BJ (cell line): ENCODE measurements at regions not wholly inside any gene's neighbourhood (a gene's known extent, or its start where the extent isn't known, plus 50 kb on each side); places are given as distances from the start of the nearest gene placed in this dataset.

Experiments
- CTCF ChIA-PET: fragments of 350-600 bp; formaldehyde crosslinking; extraction: SDS; loops from one replicate; lab custom pipeline; 2021; ENCODE audit warnings: antibody characterized with exemption, inconsistent platforms; lab: Yijun Ruan, JAX
- POLR2A ChIA-PET: fragments of 300-600 bp; sonication (Branson Sonifier 250); formaldehyde crosslinking; extraction: SDS; loops from one replicate; lab custom pipeline; 2021; ENCODE audit warnings: antibody characterized with exemption; lab: Charles Lee
- DNase-seq: peaks from one replicate; pipeline ENCODE4 v3.0.0-alpha.2; 2011; ENCODE audit warnings: low read depth
- H3K27me3 ChIP-seq: 2 replicates; pipeline ENCODE4 v1.6.0; 2011; ENCODE audit warnings: low read length; ENCODE audit not compliant: control insufficient read depth, insufficient read depth
- H3K36me3 ChIP-seq: 2 replicates; pipeline ENCODE4 v1.5.1; 2011; ENCODE audit warnings: low read length; ENCODE audit not compliant: control insufficient read depth, insufficient read depth
- H3K4me3 ChIP-seq: 2 replicates; pipeline ENCODE4 v1.5.1; 2011; ENCODE audit warnings: low read depth, mild to moderate bottlenecking, control low read depth, low read length
- CTCF ChIP-seq: IDR thresholded peaks from 2 replicates; pipeline ENCODE4 v1.5.1; 2011; ENCODE audit warnings: low read depth, mild to moderate bottlenecking, control low read depth, inconsistent platforms, low read length, moderate library complexity; ENCODE audit not compliant: insufficient read depth

GRCh38 chr1:195714248-195714647 lies 894.0 kb downstream of the KCNT2 start:
- CTCF ChIA-PET = no interaction called here
- POLR2A ChIA-PET = interaction anchor here (1.1 kb wide), 1 partner anchor 805 kb away, joined by 3 read pairs; no protein-coding TSS in a partner anchor
- H3K36me3 ChIP-seq = no peaks in the 10 kb centered on the region
- peak; percentile 34 for DNase-seq
- no peak for TF ChIP-seq CTCF
- no peaks in the 10 kb centered on the region for H3K27me3 ChIP-seq
- H3K4me3 ChIP-seq = no peak overlapping the region

- Histone ChIP-seq H3K4me3 (no peak overlapping the region), H3K27me3 (no peaks in the 10 kb centered on the region), H3K36me3 (no peaks in the 10 kb centered on the region)
- TF ChIP-seq CTCF = no peak
- ChIA-PET POLR2A (no interaction called here), CTCF (interaction anchor here (1.3 kb wide), 1 partner anchor 16 kb away, joined by 5 read pairs; no protein-coding TSS in a partner anchor)
- no peak for DNase-seq
Observed at GRCh38 chr1:195709821-195710220, 898.4 kb downstream of the KCNT2 start.

- Histone ChIP-seq H3K4me3 (no peak overlapping the region), H3K27me3 (no peaks in the 10 kb centered on the region), H3K36me3 (no peaks in the 10 kb centered on the region)
- TF ChIP-seq CTCF = no peak
- ChIA-PET POLR2A (no interaction called here), CTCF (no interaction called here)
- DNase-seq = no peak
Observed at GRCh38 chr1:195704028-195704427, 904.2 kb downstream of the KCNT2 start.

- H3K36me3 ChIP-seq = no peaks in the 10 kb centered on the region
- no peak overlapping the region for H3K4me3 ChIP-seq
- DNase-seq = no peak
- no peaks in the 10 kb centered on the region for H3K27me3 ChIP-seq
- ChIA-PET CTCF (no interaction called here), POLR2A (no interaction called here)
- TF ChIP-seq CTCF = no peak
Observed at GRCh38 chr1:195701149-195701548, 907.1 kb downstream of the KCNT2 start.

- Histone ChIP-seq H3K36me3 (no peaks in the 10 kb centered on the region), H3K4me3 (no peak overlapping the region), H3K27me3 (no peaks in the 10 kb centered on the region)
- DNase-seq = no peak
- CTCF ChIA-PET = interaction anchor here (1.1 kb wide), 1 partner anchor 17 kb away, joined by 4 read pairs; no protein-coding TSS in a partner anchor
- TF ChIP-seq CTCF = no peak
- POLR2A ChIA-PET = no interaction called here
Observed at GRCh38 chr1:195697130-195697529, 911.1 kb downstream of the KCNT2 start.
